ENCODE measurements at regions not wholly inside any gene's neighbourhood (a gene's known extent, or its start where the extent isn't known, plus 50 kb on each side); places are given as distances from the start of the nearest gene placed in this dataset.

GRCh38 chr15:77786181-77786890, 153.6 kb upstream of the LINGO1 start:
- H3K27me3 ChIP-seq = no peaks in the 10 kb centered on the region
- WGBS, 3 donors = 51 to 61% (median 53%) methylated on average over 7 to 11 of the region's 11 CpGs
- H3K36me3 ChIP-seq = no peaks in the 10 kb centered on the region
- intact Hi-C loops (cut with DNase I) = no loop called here
- DNase-seq = no peak
- TF ChIP-seq EP300 (IDR thresholded peaks at IDR 0.05) (no peak), CTCF (IDR thresholded peaks at IDR 0.05) (no peak), POLR2A (IDR thresholded peaks at IDR 0.05) (no peak)
- no peak overlapping the region for H3K4me3 ChIP-seq
- no peaks in the 10 kb centered on the region for H3K9me3 ChIP-seq
- H3K27ac ChIP-seq = no peak overlapping the region
- no peaks in the 10 kb centered on the region for H3K4me1 ChIP-seq (ENCODE audit: insufficient read depth)

- no peak overlapping the region for H3K4me3 ChIP-seq
- no peaks in the 10 kb centered on the region for H3K9me3 ChIP-seq
- H3K4me1 ChIP-seq (ENCODE audit: insufficient read depth) = no peaks in the 10 kb centered on the region
- intact Hi-C loops (cut with DNase I) = no loop called here
- no peak for DNase-seq
- 45 to 51% (median 48%) methylated on average over 11 of the region's 11 CpGs for WGBS, 3 donors
- H3K27me3 ChIP-seq = no peaks in the 10 kb centered on the region
- no peak overlapping the region for H3K27ac ChIP-seq
- no peaks in the 10 kb centered on the region for H3K36me3 ChIP-seq
- TF ChIP-seq EP300 (IDR thresholded peaks at IDR 0.05) = no peak
- no peak for TF ChIP-seq POLR2A (IDR thresholded peaks at IDR 0.05)
- TF ChIP-seq CTCF (IDR thresholded peaks at IDR 0.05) = no peak
Measured at GRCh38 chr15:77784361-77785292, 151.9 kb upstream of the LINGO1 start.

- Histone ChIP-seq H3K27me3 (no peaks in the 10 kb centered on the region), H3K4me3 (no peak overlapping the region), H3K27ac (no peak overlapping the region), H3K4me1 (ENCODE audit: insufficient read depth) (no peaks in the 10 kb centered on the region), H3K9me3 (no peaks in the 10 kb centered on the region), H3K36me3 (no peaks in the 10 kb centered on the region)
- WGBS, 3 donors = 6 to 9% (median 7%) methylated on average over 10 of the region's 10 CpGs
- no peak for TF ChIP-seq CTCF (IDR thresholded peaks at IDR 0.05)
- no peak for TF ChIP-seq EP300 (IDR thresholded peaks at IDR 0.05)
- TF ChIP-seq POLR2A (IDR thresholded peaks at IDR 0.05) = no peak
- intact Hi-C loops (cut with DNase I) = no loop called here
- no peak for DNase-seq
Measured at GRCh38 chr15:77783636-77784035, 150.9 kb upstream of the LINGO1 start.

GRCh38 chr15:77782691-77783090, 150.0 kb upstream of the LINGO1 start:
- Histone ChIP-seq H3K27ac (no peak overlapping the region), H3K27me3 (no peaks in the 10 kb centered on the region), H3K9me3 (no peaks in the 10 kb centered on the region), H3K36me3 (no peaks in the 10 kb centered on the region), H3K4me3 (no peak overlapping the region), H3K4me1 (ENCODE audit: insufficient read depth) (no peaks in the 10 kb centered on the region)
- DNase-seq = no peak
- TF ChIP-seq POLR2A (IDR thresholded peaks at IDR 0.05) (no peak), EP300 (IDR thresholded peaks at IDR 0.05) (no peak), CTCF (IDR thresholded peaks at IDR 0.05) (no peak)
- intact Hi-C loops (cut with DNase I) = no loop called here
- WGBS, 3 donors = 83 to 90% (median 88%) methylated on average over 4 of the region's 4 CpGs

Measured in ovary (tissue), 7 donors.